H9 (cell line): ENCODE measurements at regions not wholly inside any gene's neighbourhood (a gene's known extent, or its start where the extent isn't known, plus 50 kb on each side); places are given as distances from the start of the nearest gene placed in this dataset.

Experiments used
- DNase-seq: peaks from one replicate; pipeline ENCODE4 v3.0.0-alpha.2; 2017
- H2AFZ ChIP-seq: one replicate; pipeline ENCODE4 v1.6.1; 2013; ENCODE audit warnings: mild to moderate bottlenecking, low read length, control low read depth, moderate library complexity
- H2AK5ac ChIP-seq: 2 replicates; pipeline ENCODE4 v1.6.1; 2013; ENCODE audit warnings: low read length, control low read depth, mixed read lengths; ENCODE audit not compliant: insufficient read length
- H2BK120ac ChIP-seq: one replicate; pipeline ENCODE4 v1.6.1; 2013; ENCODE audit warnings: low read depth, mild to moderate bottlenecking, low read length, control low read depth, inconsistent platforms; ENCODE audit not compliant: poor library complexity, severe bottlenecking
- H2BK12ac ChIP-seq: 2 replicates; pipeline ENCODE4 v1.6.1; 2013; ENCODE audit warnings: low read length, control low read depth, mixed read lengths, low read depth; ENCODE audit not compliant: insufficient read length
- H2BK15ac ChIP-seq: 2 replicates; pipeline ENCODE4 v1.6.1; 2013; ENCODE audit warnings: low read depth, low read length, control low read depth
- H2BK20ac ChIP-seq: one replicate; pipeline ENCODE4 v1.6.1; 2013; ENCODE audit warnings: low read depth, mild to moderate bottlenecking, low read length, control low read depth, inconsistent platforms; ENCODE audit not compliant: poor library complexity, severe bottlenecking
- H2BK5ac ChIP-seq: 2 replicates; pipeline ENCODE4 v1.6.1; 2013; ENCODE audit warnings: low read length, control low read depth, mixed read lengths; ENCODE audit not compliant: insufficient read length
- H3K14ac ChIP-seq: 2 replicates; pipeline ENCODE4 v1.6.1; 2013; ENCODE audit warnings: low read length, control low read depth; ENCODE audit not compliant: insufficient read depth
- H3K18ac ChIP-seq: 2 replicates; pipeline ENCODE4 v1.6.1; 2013; ENCODE audit warnings: low read depth, mild to moderate bottlenecking, mixed read lengths, low read length, control low read depth; ENCODE audit not compliant: insufficient read length
- H3K23ac ChIP-seq: 2 replicates; pipeline ENCODE4 v1.6.1; 2013; ENCODE audit warnings: low read length, control low read depth, mixed read lengths, low read depth; ENCODE audit not compliant: insufficient read length
- H3K23me2 ChIP-seq: 2 replicates; pipeline ENCODE4 v1.6.1; 2013; ENCODE audit warnings: low read depth, mild to moderate bottlenecking, mixed read lengths, low read length, control low read depth; ENCODE audit not compliant: insufficient read length, poor library complexity, severe bottlenecking
- H3K27ac ChIP-seq: 2 replicates; pipeline ENCODE4 v1.5.1; 2013; ENCODE audit warnings: low read length, control low read depth, mixed read lengths, low read depth; ENCODE audit not compliant: insufficient read length
- H3K27me3 ChIP-seq: 2 replicates; pipeline ENCODE4 v1.6.1; 2013; ENCODE audit warnings: low read length, control low read depth, inconsistent platforms; ENCODE audit not compliant: insufficient read depth
- H3K4ac ChIP-seq: 2 replicates; pipeline ENCODE4 v1.6.1; 2013; ENCODE audit warnings: low read depth, mild to moderate bottlenecking, control low read depth, inconsistent platforms, low read length, moderate library complexity
- H3K4me1 ChIP-seq: 2 replicates; pipeline ENCODE4 v1.6.1; 2013; ENCODE audit warnings: low read length, control low read depth, inconsistent platforms; ENCODE audit not compliant: insufficient read depth
- H3K4me2 ChIP-seq: 2 replicates; pipeline ENCODE4 v1.6.1; 2013; ENCODE audit warnings: low read length, control low read depth, mixed read lengths; ENCODE audit not compliant: insufficient read length, insufficient read depth
- H3K56ac ChIP-seq: 2 replicates; pipeline ENCODE4 v1.6.1; 2013; ENCODE audit warnings: low read depth, mild to moderate bottlenecking, mixed read lengths, low read length, control low read depth; ENCODE audit not compliant: insufficient read length
- H3K79me1 ChIP-seq: 2 replicates; pipeline ENCODE4 v1.6.1; 2013; ENCODE audit warnings: low read depth, mild to moderate bottlenecking, moderate library complexity, low read length, control low read depth, inconsistent platforms; ENCODE audit not compliant: insufficient read depth, poor library complexity, severe bottlenecking
- H3K79me2 ChIP-seq: 2 replicates; pipeline ENCODE4 v1.6.1; 2013; ENCODE audit warnings: low read length, control low read depth, inconsistent platforms; ENCODE audit not compliant: insufficient read depth
- H3K9ac ChIP-seq: 2 replicates; pipeline ENCODE4 v1.6.1; 2013; ENCODE audit warnings: low read length, control low read depth, mixed read lengths; ENCODE audit not compliant: insufficient read length; ENCODE audit errors: extremely low read depth
- H3K9me3 ChIP-seq: one replicate; pipeline ENCODE4 v1.6.1; 2013; ENCODE audit warnings: low read depth, low read length, inconsistent platforms; ENCODE audit not compliant: control insufficient read depth
- H3T11ph ChIP-seq: one replicate; pipeline ENCODE4 v1.6.1; 2013; ENCODE audit warnings: mild to moderate bottlenecking, low read length, control low read depth, inconsistent platforms
- H4K20me1 ChIP-seq: one replicate; pipeline ENCODE4 v1.6.1; 2013; ENCODE audit not compliant: control insufficient read depth, insufficient read length, insufficient read depth
- H4K5ac ChIP-seq: 2 replicates; pipeline ENCODE4 v1.6.1; 2013; ENCODE audit warnings: low read depth, mild to moderate bottlenecking, mixed read lengths, low read length, control low read depth; ENCODE audit not compliant: insufficient read length
- H4K8ac ChIP-seq: replicated peaks from 2 replicates; pipeline ENCODE4 v1.6.1; 2013; ENCODE audit warnings: low read length, control low read depth, mixed read lengths, low read depth; ENCODE audit not compliant: insufficient read length
- H4K91ac ChIP-seq: 2 replicates; pipeline ENCODE4 v1.6.1; 2013; ENCODE audit warnings: low read depth, mild to moderate bottlenecking, moderate library complexity, mixed read lengths, low read length, control low read depth; ENCODE audit not compliant: insufficient read length
- H3K27ac Mint-ChIP-seq, 3 experiments: 2 replicates in 2 of 3; 3 replicates in 1 of 3; pipeline ENCODE4 v1.8.0; 2020 to 2021; ENCODE audit warnings: mixed read lengths in 3 of 3, mild to moderate bottlenecking in 1 of 3, moderate library complexity in 1 of 3
- H3K27me3 Mint-ChIP-seq: 2 replicates; pipeline ENCODE4 v1.8.0; 2021; ENCODE audit warnings: low read depth, mild to moderate bottlenecking, moderate library complexity, mixed read lengths
- H3K36me3 Mint-ChIP-seq, 3 experiments: 2 replicates in 2 of 3; 3 replicates in 1 of 3; pipeline ENCODE4 v1.8.0; 2020 to 2021; ENCODE audit warnings: low read depth in 3 of 3, mixed read lengths in 3 of 3; ENCODE audit not compliant: insufficient read depth in 1 of 3
- H3K4me1 Mint-ChIP-seq, 2 experiments: 2 replicates each; pipeline ENCODE4 v1.8.0; 2020; ENCODE audit warnings: mixed read lengths in 2 of 2
- H3K4me3 Mint-ChIP-seq, 2 experiments: 2 replicates in 1 of 2; 3 replicates in 1 of 2; pipeline ENCODE4 v1.8.0; 2020 to 2021; ENCODE audit warnings: mild to moderate bottlenecking in 2 of 2, mixed read lengths in 2 of 2, moderate library complexity in 1 of 2
- H3K9me3 Mint-ChIP-seq, 2 experiments: 2 replicates in 1 of 2; 3 replicates in 1 of 2; pipeline ENCODE4 v1.8.0; 2020; ENCODE audit warnings: mild to moderate bottlenecking in 2 of 2, mixed read lengths in 2 of 2, moderate library complexity in 1 of 2
- CTCF ChIP-seq: fragments of 200-600 bp; sonication (generic); conservative IDR thresholded peaks from 3 replicates; pipeline ENCODE4 v1.8.0; 2021; ENCODE audit warnings: antibody characterized with exemption, mild to moderate bottlenecking
- WGBS: extraction: QIAGEN DNeasy Blood & Tissue Kit; methylation state at CpG from one replicate; pipeline ENCODE4 v1.1.7; 2013; ENCODE audit warnings: missing lambda C conversion rate, low lambda C conversion rate, mixed read lengths; ENCODE audit not compliant: insufficient read length; ENCODE audit errors: extremely low coverage; 5-methylcytosine and 5-hydroxymethylcytosine counted together

DNA sequence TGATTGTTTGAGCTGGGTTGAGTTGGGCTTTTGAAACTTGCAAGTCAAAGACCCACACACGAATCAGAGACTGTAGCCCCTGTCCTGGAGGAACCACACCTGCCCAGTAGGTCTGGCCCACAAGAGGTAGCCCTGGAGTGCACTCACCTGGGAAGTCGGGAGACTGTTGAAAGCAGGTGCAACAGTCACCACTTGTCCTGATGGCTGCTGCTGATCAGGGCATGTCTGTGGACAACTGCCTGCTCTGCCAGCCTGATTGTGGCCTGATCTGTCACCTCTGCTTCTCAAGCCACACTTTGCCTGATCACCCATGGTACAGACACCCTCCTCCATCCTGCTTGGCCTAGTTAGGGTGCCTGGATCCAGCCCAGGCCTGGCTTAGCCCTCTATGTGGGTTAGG lies 105.0 kb upstream of the HAAO start:
- Histone ChIP-seq H2BK15ac (no peak overlapping the region), H3K4me2 (no peak overlapping the region), H4K91ac (no peak overlapping the region), H2AK5ac (no peak overlapping the region), H3K9ac (no peak overlapping the region), H3K27ac (no peak overlapping the region), H2BK20ac (no peak overlapping the region), H3T11ph (no peak overlapping the region), H4K5ac (no peak overlapping the region), H4K20me1 (no peaks in the 10 kb centered on the region), H3K79me2 (no peaks in the 10 kb centered on the region), H3K4ac (no peak overlapping the region), H3K4me1 (no peaks in the 10 kb centered on the region), H3K23ac (no peak overlapping the region), H3K14ac (no peak overlapping the region), H4K8ac (no peak overlapping the region), H3K23me2 (no peaks in the 10 kb centered on the region), H2BK120ac (no peak overlapping the region), H2BK12ac (no peak overlapping the region), H3K18ac (no peak overlapping the region), H2AFZ (no peak overlapping the region), H3K9me3 (no peaks in the 10 kb centered on the region), H3K27me3 (no peaks in the 10 kb centered on the region), H3K56ac (no peak overlapping the region), H2BK5ac (no peak overlapping the region), H3K79me1 (no peaks in the 10 kb centered on the region)
- Mint-ChIP-seq H3K4me3 (no peak overlapping the region), H3K4me1 (no peaks in the 10 kb centered on the region), H3K36me3 (no peaks in the 10 kb centered on the region), H3K27me3 (peaks cover 2% of the 10 kb centered on the region; the same call in 1 of the 2 replicates), H3K9me3 (no peaks in the 10 kb centered on the region), H3K27ac (no peak overlapping the region)
- TF ChIP-seq CTCF, result no peak
- DNase-seq, result no peak
- no CpG with 5 or more reads among the region's 2 CpGs for WGBS
